ENCODE measurements at regions not wholly inside any gene's neighbourhood (a gene's known extent, or its start where the extent isn't known, plus 50 kb on each side); places are given as distances from the start of the nearest gene placed in this dataset.

- TF ChIP-seq CTCF (IDR thresholded peaks at IDR 0.05; ENCODE audit: low read length) = no peak
- no peak for TF ChIP-seq EZH2 (IDR thresholded peaks at IDR 0.05; ENCODE audit: borderline replicate concordance, low read length)
Observed at GRCh38 chr11:134480136-134480712, 68.2 kb upstream of the B3GAT1 start.

Measured in OCI-LY1 (cell line).